SK-N-SH treated with all-trans-retinoic acid at 6 μM for 48 hours (cell line): ENCODE measurements at regions not wholly inside any gene's neighbourhood (a gene's known extent, or its start where the extent isn't known, plus 50 kb on each side); places are given as distances from the start of the nearest gene placed in this dataset.

Source experiments
- ATAC-seq: fragments of 200-7000 bp; cut with Tn5 transposase; 3 replicates; pipeline ENCODE4 v1.9.1; 2020; ENCODE audit warnings: mild to moderate bottlenecking, moderate library complexity
- ARNTL ChIP-seq: fragments of 450-650 bp; formaldehyde crosslinking; IDR thresholded peaks from 2 replicates; pipeline ENCODE4 v1.5.0; 2020; ENCODE audit warnings: low read depth, mild to moderate bottlenecking, moderate library complexity, borderline replicate concordance
- BACH2 ChIP-seq: fragments of 250-450 bp; sonication (Bioruptor Pico); IDR thresholded peaks from 2 replicates; pipeline ENCODE4 v1.9.0; 2021; ENCODE audit warnings: mild to moderate bottlenecking, borderline replicate concordance
- CSDC2 ChIP-seq: fragments of 250-450 bp; sonication (Bioruptor Pico); IDR thresholded peaks from 2 replicates; pipeline ENCODE4 v1.5.0; 2020; ENCODE audit warnings: mild to moderate bottlenecking, moderate library complexity
- ESRRG ChIP-seq: fragments of 250-450 bp; sonication (Bioruptor Pico); IDR thresholded peaks from 2 replicates; pipeline ENCODE4 v1.6.1; 2021; ENCODE audit warnings: mild to moderate bottlenecking
- GLIS3 ChIP-seq: fragments of 250-450 bp; sonication (Bioruptor Pico); IDR thresholded peaks from 2 replicates; pipeline ENCODE4 v1.5.0; 2020; ENCODE audit warnings: mild to moderate bottlenecking, moderate library complexity
- ISL1 ChIP-seq: fragments of 250-450 bp; sonication (Bioruptor Pico); IDR thresholded peaks from 2 replicates; pipeline ENCODE4 v2.1.2; 2022; ENCODE audit warnings: mild to moderate bottlenecking, moderate library complexity
- PATZ1 ChIP-seq: fragments of 250-450 bp; sonication (Bioruptor Pico); IDR thresholded peaks from 2 replicates; pipeline ENCODE4 v1.8.0; 2020; ENCODE audit warnings: mild to moderate bottlenecking, moderate library complexity, borderline replicate concordance
- POU6F1 ChIP-seq: fragments of 250-450 bp; sonication (Bioruptor Pico); IDR thresholded peaks from 2 replicates; pipeline ENCODE4 v1.8.0; 2021; ENCODE audit warnings: low read depth, mild to moderate bottlenecking, moderate library complexity, borderline replicate concordance
- PPARA ChIP-seq: fragments of 250-450 bp; sonication (Bioruptor Pico); IDR thresholded peaks from 2 replicates; pipeline ENCODE4 v1.5.0; 2020; ENCODE audit warnings: mild to moderate bottlenecking, borderline replicate concordance
- RARB ChIP-seq: fragments of 250-450 bp; sonication (Bioruptor Pico); IDR thresholded peaks from 2 replicates; pipeline ENCODE4 v1.8.0; 2021; ENCODE audit warnings: mild to moderate bottlenecking, moderate library complexity
- SNAI2 ChIP-seq: fragments of 250-450 bp; sonication (Bioruptor Pico); IDR thresholded peaks from 2 replicates; pipeline ENCODE4 v1.5.0; 2020; ENCODE audit warnings: mild to moderate bottlenecking, moderate library complexity
- TCF4 ChIP-seq: fragments of 250-450 bp; sonication (Bioruptor Pico); IDR thresholded peaks from 2 replicates; pipeline ENCODE4 v1.8.0; 2021; ENCODE audit warnings: mild to moderate bottlenecking, moderate library complexity, borderline replicate concordance
- TOX ChIP-seq: fragments of 250-450 bp; sonication (Bioruptor Pico); IDR thresholded peaks from 2 replicates; pipeline ENCODE4 v1.8.0; 2021; ENCODE audit warnings: mild to moderate bottlenecking, moderate library complexity, borderline replicate concordance
- ZC3H10 ChIP-seq: fragments of 250-450 bp; sonication (Bioruptor Pico); IDR thresholded peaks from 2 replicates; pipeline ENCODE4 v1.5.1; 2021; ENCODE audit warnings: mild to moderate bottlenecking, moderate library complexity
- ZFP3 ChIP-seq: fragments of 250-450 bp; sonication (Bioruptor Pico); IDR thresholded peaks from 2 replicates; pipeline ENCODE4 v1.5.0; 2020; ENCODE audit warnings: mild to moderate bottlenecking, moderate library complexity
- ZFP30 ChIP-seq: fragments of 450-650 bp; formaldehyde crosslinking; IDR thresholded peaks from 2 replicates; pipeline ENCODE4 v1.5.0; 2022; ENCODE audit warnings: mild to moderate bottlenecking, moderate library complexity
- ZNF565 ChIP-seq: fragments of 450-650 bp; formaldehyde crosslinking; conservative IDR thresholded peaks from 2 replicates; pipeline ENCODE4 v1.5.0; 2020; ENCODE audit warnings: low read depth, mild to moderate bottlenecking, moderate library complexity
- ZNF70 ChIP-seq: fragments of 450-650 bp; formaldehyde crosslinking; IDR thresholded peaks from 2 replicates; pipeline ENCODE4 v1.5.0; 2020; ENCODE audit warnings: mild to moderate bottlenecking, moderate library complexity
- ZNF8 ChIP-seq: fragments of 450-650 bp; formaldehyde crosslinking; IDR thresholded peaks from 2 replicates; pipeline ENCODE4 v1.5.0; 2020; ENCODE audit warnings: mild to moderate bottlenecking, moderate library complexity
- TF ChIP-seq, protein P1 (sequence below): fragments of 250-450 bp; sonication (Bioruptor Pico); IDR thresholded peaks from 2 replicates; pipeline ENCODE4 v1.5.0; 2020; ENCODE audit warnings: mild to moderate bottlenecking, moderate library complexity
- TF ChIP-seq, protein P2 (sequence below): fragments of 250-450 bp; sonication (Bioruptor Pico); IDR thresholded peaks from 2 replicates; pipeline ENCODE4 v1.5.1; 2020; ENCODE audit warnings: low read depth, mild to moderate bottlenecking, moderate library complexity

- TF ChIP-seq CSDC2 (CRISPR knock-in tag) (no peak), PATZ1 (CRISPR knock-in tag) (no peak), PPARA (CRISPR knock-in tag) (no peak), ZNF8 (CRISPR knock-in tag) (no peak), ISL1 (CRISPR knock-in tag) (no peak), ZNF565 (no peak), ZC3H10 (CRISPR knock-in tag) (no peak), RARB (CRISPR knock-in tag) (no peak), TCF4 (CRISPR knock-in tag) (no peak), BACH2 (no peak), TOX (CRISPR knock-in tag) (no peak), SNAI2 (CRISPR knock-in tag) (no peak), ARNTL (no peak), ZFP30 (CRISPR knock-in tag) (no peak), ESRRG (CRISPR knock-in tag) (no peak), GLIS3 (no peak), POU6F1 (CRISPR knock-in tag) (no peak), ZFP3 (CRISPR knock-in tag) (no peak)
- TF ChIP-seq, protein P1, sequence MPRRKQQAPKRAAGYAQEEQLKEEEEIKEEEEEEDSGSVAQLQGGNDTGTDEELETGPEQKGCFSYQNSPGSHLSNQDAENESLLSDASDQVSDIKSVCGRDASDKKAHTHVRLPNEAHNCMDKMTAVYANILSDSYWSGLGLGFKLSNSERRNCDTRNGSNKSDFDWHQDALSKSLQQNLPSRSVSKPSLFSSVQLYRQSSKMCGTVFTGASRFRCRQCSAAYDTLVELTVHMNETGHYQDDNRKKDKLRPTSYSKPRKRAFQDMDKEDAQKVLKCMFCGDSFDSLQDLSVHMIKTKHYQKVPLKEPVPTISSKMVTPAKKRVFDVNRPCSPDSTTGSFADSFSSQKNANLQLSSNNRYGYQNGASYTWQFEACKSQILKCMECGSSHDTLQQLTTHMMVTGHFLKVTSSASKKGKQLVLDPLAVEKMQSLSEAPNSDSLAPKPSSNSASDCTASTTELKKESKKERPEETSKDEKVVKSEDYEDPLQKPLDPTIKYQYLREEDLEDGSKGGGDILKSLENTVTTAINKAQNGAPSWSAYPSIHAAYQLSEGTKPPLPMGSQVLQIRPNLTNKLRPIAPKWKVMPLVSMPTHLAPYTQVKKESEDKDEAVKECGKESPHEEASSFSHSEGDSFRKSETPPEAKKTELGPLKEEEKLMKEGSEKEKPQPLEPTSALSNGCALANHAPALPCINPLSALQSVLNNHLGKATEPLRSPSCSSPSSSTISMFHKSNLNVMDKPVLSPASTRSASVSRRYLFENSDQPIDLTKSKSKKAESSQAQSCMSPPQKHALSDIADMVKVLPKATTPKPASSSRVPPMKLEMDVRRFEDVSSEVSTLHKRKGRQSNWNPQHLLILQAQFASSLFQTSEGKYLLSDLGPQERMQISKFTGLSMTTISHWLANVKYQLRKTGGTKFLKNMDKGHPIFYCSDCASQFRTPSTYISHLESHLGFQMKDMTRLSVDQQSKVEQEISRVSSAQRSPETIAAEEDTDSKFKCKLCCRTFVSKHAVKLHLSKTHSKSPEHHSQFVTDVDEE (CRISPR knock-in tag), result no peak
- TF ChIP-seq, protein P2, sequence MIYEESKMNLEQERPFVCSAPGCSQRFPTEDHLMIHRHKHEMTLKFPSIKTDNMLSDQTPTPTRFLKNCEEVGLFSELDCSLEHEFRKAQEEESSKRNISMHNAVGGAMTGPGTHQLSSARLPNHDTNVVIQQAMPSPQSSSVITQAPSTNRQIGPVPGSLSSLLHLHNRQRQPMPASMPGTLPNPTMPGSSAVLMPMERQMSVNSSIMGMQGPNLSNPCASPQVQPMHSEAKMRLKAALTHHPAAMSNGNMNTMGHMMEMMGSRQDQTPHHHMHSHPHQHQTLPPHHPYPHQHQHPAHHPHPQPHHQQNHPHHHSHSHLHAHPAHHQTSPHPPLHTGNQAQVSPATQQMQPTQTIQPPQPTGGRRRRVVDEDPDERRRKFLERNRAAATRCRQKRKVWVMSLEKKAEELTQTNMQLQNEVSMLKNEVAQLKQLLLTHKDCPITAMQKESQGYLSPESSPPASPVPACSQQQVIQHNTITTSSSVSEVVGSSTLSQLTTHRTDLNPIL (CRISPR knock-in tag), result no peak
- ATAC-seq, result no peak
Measured at GRCh38 chr13:74889321-74889720, 592.6 kb downstream of the TBC1D4 start.

DNA sequence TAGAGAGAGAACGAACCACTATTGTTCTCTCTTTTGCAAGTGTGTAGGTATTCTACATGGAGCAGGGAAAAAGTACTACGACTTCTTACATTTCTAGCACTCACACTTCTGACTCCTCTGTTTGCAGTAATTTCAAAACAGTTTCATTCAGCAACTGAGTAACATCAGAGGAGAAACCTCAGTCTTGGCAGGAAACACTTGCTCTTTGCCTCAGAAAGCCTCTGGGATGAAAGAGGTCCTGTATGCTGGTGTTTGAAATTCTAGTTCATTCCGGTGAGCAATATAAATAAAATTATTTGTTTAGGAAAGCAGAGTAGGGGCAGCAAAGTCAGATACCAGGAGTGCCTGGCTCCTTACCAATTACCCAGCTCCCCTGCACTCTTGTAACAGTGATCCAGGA, 595.5 kb downstream of the TBC1D4 start:
- TF ChIP-seq ZNF70 (no peak), ESRRG (CRISPR knock-in tag) (no peak), TCF4 (CRISPR knock-in tag) (no peak), ARNTL (no peak), TOX (CRISPR knock-in tag) (no peak), RARB (CRISPR knock-in tag) (no peak), ISL1 (CRISPR knock-in tag) (no peak), ZNF565 (no peak), CSDC2 (CRISPR knock-in tag) (no peak)
- TF ChIP-seq, protein P1 (CRISPR knock-in tag), result no peak
- TF ChIP-seq, protein P2 (CRISPR knock-in tag), result no peak
- no peak for ATAC-seq
